ENCODE measurements at regions not wholly inside any gene's neighbourhood (a gene's known extent, or its start where the extent isn't known, plus 50 kb on each side); places are given as distances from the start of the nearest gene placed in this dataset.

DNA sequence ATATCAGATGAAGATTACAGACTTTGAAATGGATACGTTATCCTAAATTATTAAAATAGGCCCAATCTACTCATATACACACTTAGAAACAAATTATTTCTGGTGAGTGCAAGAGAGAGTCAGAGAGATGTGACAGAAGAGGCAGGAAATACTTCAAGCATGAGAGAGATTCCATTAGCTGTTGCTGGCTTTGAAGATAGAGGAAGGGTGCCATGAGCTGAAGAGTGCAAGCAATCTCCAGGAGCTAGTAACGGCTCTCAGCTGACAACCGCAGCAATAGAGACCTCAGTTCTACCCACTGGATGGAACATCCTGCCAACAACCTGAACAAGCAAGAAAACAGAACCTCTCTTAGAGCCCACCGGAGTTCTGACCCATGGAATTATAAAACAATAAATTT, 270.7 kb upstream of the SLITRK3 start:
- TF ChIP-seq ZFX (IDR thresholded peaks at IDR 0.05) = no peak
- TF ChIP-seq, protein P1, sequence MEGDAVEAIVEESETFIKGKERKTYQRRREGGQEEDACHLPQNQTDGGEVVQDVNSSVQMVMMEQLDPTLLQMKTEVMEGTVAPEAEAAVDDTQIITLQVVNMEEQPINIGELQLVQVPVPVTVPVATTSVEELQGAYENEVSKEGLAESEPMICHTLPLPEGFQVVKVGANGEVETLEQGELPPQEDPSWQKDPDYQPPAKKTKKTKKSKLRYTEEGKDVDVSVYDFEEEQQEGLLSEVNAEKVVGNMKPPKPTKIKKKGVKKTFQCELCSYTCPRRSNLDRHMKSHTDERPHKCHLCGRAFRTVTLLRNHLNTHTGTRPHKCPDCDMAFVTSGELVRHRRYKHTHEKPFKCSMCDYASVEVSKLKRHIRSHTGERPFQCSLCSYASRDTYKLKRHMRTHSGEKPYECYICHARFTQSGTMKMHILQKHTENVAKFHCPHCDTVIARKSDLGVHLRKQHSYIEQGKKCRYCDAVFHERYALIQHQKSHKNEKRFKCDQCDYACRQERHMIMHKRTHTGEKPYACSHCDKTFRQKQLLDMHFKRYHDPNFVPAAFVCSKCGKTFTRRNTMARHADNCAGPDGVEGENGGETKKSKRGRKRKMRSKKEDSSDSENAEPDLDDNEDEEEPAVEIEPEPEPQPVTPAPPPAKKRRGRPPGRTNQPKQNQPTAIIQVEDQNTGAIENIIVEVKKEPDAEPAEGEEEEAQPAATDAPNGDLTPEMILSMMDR (conservative IDR thresholded peaks at IDR 0.05) = no peak
- H3K27ac ChIP-seq = no peak overlapping the region

DNA sequence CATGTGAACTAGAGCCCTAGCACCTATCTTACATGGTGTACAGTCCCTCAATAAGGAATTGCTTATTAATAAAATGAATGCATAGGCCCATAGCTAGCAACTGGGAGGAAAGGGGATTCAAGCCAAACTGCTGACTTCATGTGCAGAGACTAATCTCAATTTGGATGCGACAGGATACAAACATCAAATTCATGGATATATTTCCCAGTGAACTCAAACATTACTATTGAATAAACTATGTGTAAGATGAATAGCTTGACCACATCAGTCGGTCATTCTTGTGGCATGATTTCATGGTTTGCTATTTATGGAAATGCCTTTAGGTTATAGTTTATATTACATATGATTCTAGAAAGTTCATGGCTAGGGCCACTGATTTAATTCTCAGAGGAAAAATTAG, 268.6 kb upstream of the SLITRK3 start:
- no peak for TF ChIP-seq ZFX (IDR thresholded peaks at IDR 0.05)
- TF ChIP-seq, protein P1 (conservative IDR thresholded peaks at IDR 0.05) = no peak
- H3K27ac ChIP-seq = no peak overlapping the region

DNA sequence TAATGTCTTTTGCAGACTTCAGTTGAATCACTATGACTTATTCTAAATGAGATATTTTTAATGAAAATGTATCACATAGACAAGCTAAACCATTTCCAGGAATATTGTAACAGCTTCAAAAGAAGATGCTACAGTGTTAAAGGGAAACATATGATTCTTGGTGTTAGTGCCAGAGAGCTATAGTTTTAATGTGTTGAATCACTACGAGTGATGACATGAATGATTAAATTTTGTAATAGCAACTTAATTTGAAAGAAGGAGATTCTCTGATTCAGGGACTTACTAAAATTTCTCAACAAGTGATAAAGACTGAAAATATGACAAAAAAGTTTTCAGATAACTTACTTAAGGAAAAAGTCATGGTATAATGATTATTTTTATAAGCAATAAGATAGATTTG, 267.3 kb upstream of the SLITRK3 start:
- H3K27ac ChIP-seq = no peak overlapping the region

DNA sequence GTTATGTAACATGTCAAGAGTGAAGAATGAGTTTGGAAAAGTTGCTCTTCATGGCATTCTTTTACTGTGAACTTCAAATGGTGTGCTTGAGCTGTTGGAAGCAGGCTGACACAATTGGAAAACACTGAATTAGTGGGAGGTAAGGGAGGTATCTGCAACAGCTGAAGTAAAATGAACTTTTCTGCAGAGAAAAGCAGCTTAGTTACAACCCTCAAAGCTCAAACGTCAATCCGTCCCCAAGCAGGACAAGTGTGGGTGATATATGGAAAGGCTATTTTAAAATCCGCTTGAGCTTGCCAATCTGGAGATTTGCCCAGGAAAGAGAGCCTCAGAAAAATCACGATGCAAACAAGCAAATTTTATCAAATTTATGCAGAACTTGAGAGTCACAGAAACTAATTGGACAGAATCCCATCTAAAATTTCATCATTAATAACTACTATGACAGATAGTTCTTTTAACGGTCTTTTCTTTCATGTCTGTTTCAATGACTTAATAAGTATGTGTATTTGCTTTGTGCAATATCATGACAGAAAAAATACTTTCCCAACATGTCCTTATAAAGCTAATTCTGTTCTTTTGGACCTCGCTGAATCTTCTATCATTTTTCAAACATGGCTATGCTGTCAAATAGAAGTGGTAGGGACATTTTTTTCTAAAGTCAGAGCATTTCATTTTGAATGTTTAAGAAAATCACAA, 266.6 kb upstream of the SLITRK3 start:
- H3K27ac ChIP-seq = no peak overlapping the region
- TF ChIP-seq, protein P1 (conservative IDR thresholded peaks at IDR 0.05) = no peak
- TF ChIP-seq ZFX (IDR thresholded peaks at IDR 0.05) = no peak

More for the DNA sequence above, 267.3 kb upstream of the SLITRK3 start:
- TF ChIP-seq, protein P1 (conservative IDR thresholded peaks at IDR 0.05) = no peak
- no peak for TF ChIP-seq ZFX (IDR thresholded peaks at IDR 0.05)

DNA sequence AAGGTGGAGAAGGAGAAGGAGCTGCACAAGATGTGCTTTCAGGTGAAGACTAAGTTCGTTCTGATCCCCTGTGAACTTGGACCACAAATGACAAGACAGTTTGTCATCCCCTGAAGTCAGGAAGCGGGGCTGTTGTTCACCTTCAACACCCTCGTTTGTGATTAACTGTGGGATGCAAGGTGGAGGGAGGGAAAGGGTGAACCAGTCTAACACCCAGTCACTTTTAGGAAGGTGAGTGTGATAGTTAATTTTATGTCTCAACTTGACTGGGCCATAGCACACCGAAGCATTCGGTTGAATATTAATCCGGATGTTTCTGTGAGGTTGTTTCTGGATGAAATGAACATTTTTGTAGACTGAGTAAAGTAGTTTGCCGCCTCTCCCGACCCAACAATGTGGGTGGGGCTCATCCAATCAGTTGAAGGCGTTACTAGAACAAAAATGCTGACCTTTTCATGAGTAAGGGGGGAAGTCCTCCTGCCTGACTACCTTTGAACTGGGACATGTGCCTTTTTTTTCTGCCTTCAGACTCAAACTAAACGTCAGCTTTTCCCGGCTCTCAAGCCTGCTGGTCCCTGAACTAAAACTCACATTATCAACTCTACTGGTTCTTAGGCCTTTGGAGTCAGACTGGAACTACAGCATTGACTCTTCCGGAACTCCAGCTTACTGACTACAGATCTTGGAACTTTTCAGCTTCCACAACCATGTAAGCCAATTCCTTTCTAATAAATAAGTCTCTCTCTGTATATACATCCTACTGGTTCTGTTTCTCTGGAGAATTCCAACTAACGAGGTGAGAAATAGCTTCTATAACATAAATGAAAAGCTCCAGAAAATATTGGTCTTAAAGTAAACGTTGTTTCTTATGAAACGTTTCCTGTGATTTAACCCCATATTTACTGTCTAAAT, 264.0 kb upstream of the SLITRK3 start:
- H3K27ac ChIP-seq = no peak overlapping the region
- no peak for TF ChIP-seq ZFX (IDR thresholded peaks at IDR 0.05)
- TF ChIP-seq, protein P1 (conservative IDR thresholded peaks at IDR 0.05) = no peak

DNA sequence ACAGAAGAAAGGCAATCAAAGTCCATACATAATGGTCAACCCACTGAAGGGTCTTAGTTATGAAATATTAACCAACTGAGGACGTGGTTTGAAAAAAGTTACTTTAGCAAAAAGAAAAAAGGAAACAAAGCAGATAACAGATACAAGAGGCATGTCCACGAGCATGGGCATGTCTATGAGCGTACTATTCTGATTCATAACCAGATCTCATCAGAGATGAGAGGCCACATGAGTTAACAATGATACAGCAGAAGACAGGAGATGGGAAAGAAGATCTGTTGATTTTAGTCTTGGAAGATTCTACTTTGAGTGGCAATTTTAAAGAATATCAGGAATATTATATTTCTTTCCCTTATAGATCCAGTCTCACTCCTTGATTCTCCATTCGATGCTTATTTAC, 262.9 kb upstream of the SLITRK3 start:
- no peak for TF ChIP-seq ZFX (IDR thresholded peaks at IDR 0.05)
- TF ChIP-seq, protein P1 (conservative IDR thresholded peaks at IDR 0.05) = no peak
- H3K27ac ChIP-seq = no peak overlapping the region

DNA sequence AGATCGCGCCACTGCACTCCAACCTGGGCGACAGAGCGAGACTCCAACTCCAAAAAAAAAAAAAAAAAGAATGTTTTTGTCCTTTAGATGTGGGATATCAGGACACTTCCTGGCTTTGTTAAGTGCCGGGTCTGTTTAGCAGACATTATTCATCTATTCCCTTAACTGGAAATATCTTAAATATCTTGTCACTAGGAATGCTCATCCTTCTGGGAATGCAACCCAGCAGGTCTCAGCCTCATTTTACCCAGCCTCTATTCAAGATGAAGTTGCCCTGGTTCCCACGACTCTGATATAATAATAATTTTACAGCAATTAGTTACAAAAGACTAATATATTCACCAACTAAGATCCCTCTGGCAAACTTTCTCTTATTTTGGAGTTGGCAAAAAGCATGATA, 260.9 kb upstream of the SLITRK3 start:
- TF ChIP-seq ZFX (IDR thresholded peaks at IDR 0.05) = no peak
- H3K27ac ChIP-seq = no peak overlapping the region
